GM19043 (cell line): ENCODE measurements at regions not wholly inside any gene's neighbourhood (a gene's known extent, or its start where the extent isn't known, plus 50 kb on each side); places are given as distances from the start of the nearest gene placed in this dataset.

Source experiments
- ATAC-seq: cut with Tn5 transposase; IDR thresholded peaks from one replicate; pipeline ENCODE4 v1.9.1; 2021; ENCODE audit warnings: low read depth; ENCODE audit not compliant: unreplicated experiment

DNA sequence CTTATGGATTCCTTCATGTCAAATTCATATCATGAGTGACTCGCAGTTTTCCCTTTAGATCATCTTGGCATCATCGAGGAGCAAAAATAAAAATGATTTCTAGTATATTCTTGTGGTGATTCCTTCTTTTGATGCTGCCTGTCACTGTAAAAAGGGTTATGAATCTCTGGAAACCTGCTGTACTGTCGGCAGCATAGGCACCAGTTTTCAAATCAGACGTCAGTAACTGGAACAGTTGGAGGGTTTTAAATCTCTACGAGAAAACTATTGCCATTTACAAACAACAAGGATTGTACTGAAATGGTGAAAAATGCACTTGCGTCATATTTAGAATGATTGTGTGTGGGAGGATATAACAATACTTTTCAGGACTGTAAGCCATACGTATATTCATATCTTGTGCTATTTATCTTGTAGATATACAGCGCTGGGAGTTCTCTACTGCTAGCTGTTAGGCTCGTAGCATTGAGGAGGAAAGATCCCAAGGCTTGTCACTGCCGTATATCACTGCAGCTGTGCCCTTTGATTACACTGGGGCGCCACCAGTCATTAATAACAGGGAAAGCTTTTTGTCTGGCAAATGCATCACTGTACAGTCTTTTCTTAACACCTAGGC is 320.7 kb downstream of the MTX2 start:
- ATAC-seq = no peak

- ATAC-seq = no peak
These were observed 323.0 kb downstream of the MTX2 start for GRCh38 chr2:176592216-176592615.

- no peak for ATAC-seq
These were observed 326.7 kb downstream of the MTX2 start for GRCh38 chr2:176595986-176596385.

DNA sequence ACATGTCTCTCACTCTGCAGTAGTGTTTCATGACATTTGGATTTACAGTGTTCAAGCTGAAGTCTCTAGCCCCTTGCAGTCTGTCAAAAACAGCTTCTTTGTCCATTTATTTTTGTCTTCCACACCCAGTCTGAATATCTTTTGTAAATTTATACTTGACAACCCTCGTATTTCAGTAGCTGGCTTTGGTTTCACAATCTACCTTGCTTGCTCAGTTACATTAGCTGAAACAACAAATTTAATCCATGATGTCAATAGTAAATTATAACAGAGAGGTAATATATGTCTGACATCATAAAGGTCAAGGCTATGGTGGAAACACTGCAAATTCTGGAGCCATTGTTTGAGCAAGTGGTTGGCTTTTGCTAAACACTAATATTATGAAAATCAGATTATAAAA is 328.7 kb downstream of the MTX2 start:
- ATAC-seq = no peak

DNA sequence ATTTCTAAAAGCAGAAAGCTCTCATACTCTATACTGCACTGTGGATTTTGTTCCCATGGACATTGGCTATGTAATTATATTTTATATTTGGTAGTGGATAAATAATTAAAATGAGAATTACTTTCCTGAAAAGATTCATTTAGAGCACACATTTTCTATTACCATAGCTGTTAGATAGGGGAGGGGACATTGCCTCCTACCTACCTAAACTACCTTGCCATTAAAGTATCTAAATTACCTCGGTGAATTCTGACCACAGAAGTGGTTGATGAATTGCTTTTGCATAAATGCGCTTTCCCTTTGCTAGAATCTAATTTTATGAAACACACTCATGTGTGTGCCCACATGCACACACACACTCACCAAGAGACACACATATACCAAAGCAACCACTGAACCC is 329.1 kb downstream of the MTX2 start:
- no peak for ATAC-seq

DNA sequence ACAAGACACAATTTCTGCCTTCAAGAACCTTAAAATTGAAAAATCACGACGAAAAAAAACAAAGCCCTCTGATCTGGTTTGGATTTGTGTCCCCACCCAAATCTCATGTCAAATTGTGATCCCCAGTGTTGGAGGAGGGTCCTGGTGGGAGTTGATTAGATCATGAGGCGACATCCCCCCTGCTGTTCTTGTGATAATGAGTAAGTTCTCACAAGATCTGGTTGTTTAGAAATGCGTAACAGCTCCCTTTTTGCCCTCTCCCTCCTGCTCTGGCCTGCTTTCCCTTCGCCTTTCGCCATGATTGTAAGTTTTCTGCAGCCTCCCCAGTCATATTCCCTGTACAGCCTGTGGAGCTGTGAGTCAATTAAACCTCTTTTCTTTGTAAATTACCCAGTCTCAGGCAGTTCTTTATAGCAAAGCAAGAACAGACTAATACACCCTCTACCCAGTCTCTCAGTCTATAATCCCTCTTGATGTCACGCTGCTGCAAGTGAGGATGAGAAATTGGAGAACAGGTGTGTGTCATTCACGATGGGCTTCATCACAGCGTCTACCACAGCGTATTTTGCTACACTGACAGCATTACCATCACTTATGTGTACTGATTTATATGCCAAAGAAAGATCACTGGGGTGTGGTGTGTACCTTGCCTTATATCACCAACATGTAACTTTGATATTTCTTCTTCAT is 330.7 kb downstream of the MTX2 start:
- no peak for ATAC-seq

DNA sequence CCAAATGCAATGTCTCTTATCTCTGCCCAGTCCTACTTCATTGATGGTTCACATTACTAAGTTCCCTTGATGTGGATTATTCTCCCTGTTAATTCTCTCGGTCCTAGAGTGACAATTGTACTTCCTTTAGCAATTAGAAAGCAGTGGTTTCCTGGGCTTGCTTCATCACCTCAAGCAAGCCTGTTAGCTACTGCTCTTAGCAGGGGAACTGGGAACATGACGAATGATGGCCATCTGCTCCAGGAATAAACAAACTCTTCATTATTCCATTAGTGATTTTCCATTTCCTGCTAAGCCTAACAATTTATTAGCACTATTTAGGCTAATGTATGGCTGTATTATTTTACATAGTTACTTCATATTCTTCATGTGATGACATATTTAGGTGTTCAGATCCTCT is 331.8 kb downstream of the MTX2 start:
- no peak for ATAC-seq

DNA sequence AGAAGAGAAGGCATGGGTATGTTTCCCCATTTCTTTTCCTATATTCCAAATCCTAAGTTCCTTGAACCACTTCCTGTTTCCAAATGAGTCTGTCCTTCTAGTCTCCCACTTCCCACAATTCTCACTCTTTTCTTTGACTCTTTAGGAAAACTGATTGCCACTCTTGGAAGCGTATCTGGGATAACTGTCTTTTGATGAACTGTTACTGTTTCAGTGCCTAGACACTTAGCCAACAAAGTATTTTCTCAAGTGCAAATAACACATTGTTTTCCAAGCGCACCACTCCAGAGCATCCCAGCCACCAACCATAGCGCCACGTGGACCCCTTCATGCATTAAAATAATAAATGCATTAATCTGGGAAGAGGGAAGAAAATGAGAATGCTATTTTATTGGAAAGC is 342.8 kb downstream of the MTX2 start:
- ATAC-seq = no peak

DNA sequence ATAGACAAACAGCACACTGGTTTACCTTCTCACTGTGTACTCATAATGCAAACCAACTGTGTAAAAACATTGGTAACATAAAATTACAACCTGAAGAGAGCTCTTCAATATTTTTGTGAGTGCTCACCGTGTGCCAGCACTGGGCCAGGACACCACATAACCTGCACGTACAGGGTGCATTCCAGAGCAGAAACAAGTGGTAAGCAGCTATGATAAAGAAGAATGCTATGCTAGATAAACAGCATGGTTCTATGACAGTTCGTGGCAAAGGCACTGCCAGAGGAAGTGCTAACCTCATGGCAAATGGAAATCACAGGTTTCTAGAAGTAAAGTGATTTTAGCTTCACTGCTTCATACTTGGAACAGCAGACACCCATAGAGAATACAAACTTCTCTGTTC is 343.5 kb downstream of the MTX2 start:
- no peak for ATAC-seq

DNA sequence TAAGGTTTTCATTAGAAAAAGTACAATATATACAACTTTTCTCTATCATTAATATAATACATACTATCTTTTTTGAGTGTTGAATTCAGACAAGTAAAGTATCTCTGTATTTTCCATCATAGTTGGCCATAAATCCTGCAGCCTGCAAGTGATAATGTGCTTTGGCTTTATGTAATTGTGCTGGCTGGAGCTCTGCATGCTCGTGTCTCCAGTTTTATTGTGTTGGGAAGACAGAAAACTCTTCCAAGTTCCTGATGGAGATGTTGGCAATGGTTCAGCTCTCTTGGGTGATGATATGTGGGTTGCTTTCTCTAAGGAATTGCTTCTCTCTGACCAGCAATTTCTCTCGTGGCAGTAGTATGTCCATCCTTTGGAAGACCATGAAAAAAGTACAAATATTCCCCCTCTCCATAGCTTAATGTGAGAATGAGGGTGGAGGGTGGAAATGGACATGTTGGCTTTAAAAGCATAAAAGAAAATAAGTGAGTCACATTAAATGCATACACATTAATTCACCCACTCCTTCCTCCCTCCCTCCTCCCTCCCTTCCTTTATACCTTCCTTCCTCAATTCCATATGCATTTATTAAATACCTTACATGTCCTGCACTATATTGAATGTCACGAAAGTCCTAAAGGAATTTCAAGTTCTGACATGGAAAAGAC is 344.2 kb downstream of the MTX2 start:
- ATAC-seq = no peak

DNA sequence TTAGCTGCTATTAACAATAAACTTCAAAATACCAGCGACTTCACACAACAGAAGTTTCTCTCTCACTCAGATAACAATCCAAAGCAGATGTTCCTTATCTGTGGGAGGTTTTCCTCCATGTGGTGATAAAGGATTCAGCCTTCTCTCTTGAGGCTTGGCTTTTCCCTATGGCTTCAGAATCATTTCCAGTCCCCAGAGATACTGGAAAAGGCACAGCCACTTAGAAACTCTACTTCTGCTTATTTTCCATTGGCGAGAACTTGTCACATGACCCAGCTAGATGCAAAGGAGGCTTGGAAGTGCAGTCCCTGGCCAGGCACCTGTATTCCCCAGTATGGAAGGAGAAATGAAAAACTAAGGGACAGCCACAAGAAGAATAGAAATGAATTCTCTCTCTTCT is 344.8 kb downstream of the MTX2 start:
- ATAC-seq = no peak

DNA sequence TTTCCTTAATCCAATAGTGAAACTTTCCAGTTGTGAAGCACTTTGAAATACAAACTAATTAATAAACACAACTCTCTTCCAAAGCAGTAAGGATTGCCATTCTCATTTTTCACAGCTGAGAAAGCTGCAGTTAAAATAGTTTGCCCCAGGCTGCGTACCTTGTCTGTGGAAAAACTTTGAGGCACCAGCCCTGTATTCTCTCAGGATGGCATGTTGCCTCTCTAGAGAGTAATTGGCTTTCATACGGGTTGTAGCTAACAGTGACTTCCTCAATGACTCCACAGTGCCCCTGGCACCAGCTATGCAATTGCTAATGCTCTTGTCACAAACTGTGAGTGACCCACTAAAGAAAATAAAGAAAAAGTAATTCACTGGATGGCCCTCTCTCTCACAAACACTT is 345.7 kb downstream of the MTX2 start:
- no peak for ATAC-seq

- no peak for ATAC-seq
These were observed 350.3 kb downstream of the MTX2 start for GRCh38 chr2:176619504-176619903.

DNA sequence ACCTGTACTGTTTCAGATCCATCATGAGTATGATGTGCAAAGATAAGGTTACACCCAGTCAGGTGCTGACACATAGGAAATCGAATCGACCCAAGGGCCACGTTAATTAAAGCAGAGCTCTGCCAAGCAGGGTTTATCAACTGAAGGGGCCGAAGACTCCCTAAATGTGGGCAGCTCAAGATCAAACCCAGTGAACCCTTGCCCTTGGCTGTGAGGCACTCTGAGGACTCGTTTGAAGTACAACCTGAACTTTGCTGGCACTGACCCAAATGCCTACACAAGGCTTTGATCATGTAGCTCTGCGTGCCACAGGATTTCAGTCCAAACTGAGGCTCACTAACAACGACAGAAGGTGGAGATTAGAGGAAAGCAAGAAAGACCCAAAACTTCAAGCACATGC is 352.1 kb downstream of the MTX2 start:
- ATAC-seq = no peak

- no peak for ATAC-seq
These were observed 353.6 kb downstream of the MTX2 start for GRCh38 chr2:176622792-176623191.

DNA sequence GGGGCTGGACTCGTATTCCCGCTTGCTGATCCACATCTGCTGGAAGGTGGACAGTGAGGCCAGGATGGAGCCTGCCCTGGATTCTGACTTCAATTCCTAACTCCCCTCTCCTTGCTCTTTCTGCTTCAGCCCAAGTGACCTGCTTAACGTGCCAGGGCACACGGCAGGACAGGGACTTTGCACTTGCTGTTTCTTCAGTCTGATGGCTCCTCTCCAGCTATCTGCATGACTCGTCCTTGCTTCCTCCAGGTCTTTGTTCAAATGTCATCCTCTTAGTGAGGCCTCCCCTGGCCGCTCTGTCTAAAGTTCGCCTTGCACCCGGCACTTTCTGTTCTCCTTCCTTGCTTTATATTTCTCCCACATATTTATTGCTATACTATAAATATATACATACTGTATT is 357.6 kb downstream of the MTX2 start:
- no peak for ATAC-seq

GRCh38 chr2:176628438-176628837 is 359.2 kb downstream of the MTX2 start:
- ATAC-seq = no peak

DNA sequence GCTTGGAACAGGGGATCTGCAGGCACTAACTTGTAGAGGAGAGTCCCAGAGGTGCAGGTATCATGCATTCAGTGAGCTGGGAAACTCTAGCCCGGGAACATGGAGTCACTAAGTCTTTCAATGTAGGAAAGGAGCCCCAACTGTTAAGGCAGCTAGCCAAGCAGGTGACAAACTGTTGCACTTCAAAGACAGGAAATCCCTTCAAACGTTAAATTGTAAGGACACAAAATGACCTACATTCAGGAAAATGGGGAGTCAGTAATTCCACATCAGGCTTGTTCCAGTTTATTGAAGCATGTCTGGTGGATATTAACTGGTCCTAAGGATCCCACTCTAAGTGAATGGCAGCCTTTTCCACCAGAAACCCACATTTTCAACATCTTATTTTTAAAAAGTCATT is 364.5 kb downstream of the MTX2 start:
- ATAC-seq = no peak

DNA sequence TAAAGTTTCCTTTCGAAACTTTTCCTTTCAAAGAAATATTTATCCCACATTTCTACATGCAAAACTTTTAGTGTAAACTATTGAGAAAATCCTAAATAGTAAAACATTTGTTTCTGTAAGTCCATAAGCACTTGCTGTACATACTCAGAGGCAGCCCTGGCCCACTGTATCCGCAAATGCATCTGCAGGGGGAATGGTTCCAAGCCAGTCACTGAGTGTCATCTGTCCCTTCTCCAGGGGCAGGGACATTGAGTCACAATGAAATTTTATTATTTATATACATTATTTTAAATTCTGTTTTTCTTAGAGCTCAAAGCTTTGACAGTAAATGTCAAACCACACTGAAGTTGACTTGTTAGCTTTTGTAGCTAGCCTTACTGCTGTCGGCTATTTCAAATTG is 367.2 kb downstream of the MTX2 start:
- no peak for ATAC-seq

- no peak for ATAC-seq
These were observed 367.9 kb downstream of the MTX2 start for GRCh38 chr2:176637142-176637485.

DNA sequence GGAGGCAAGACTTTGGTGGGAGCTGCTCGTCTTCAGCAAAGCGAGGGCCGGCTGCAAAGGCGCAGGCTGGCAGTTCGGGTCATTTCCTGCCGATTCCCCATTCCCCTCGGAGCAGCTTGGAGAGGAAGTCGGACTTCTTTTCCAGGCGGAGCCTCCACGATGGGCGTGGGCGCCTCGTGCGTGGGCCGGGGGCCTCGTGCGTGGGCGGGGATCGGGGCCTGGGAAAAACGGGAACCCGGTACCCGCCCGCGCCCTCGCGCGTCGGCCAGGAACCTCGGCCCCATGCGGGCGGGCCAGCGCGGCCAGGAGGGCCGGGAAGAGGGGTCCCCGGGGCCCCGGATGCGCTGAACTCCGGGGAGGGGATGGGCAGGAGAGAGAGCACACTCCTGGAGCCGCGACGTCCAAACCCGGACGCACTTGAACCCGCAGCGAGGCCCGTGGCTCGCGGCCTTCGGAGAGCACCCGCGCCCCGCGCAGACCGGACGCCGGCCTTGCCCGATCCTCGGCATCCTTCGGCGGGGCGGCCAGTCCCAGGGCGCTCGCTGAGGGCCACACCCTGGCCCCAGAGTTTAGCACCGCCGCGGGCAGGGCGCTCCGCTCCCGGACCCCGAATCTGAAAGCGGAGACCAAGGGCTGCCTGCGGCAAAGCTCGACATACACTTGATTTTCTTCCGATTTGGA is 368.4 kb downstream of the MTX2 start:
- ATAC-seq = peak; percentile 27
